Astrocyte (in vitro differentiated cells and primary cell): ENCODE measurements at regions not wholly inside any gene's neighbourhood (a gene's known extent, or its start where the extent isn't known, plus 50 kb on each side); places are given as distances from the start of the nearest gene placed in this dataset.

Experiments used
- CTCF ChIP-seq: IDR thresholded peaks from 2 replicates; pipeline ENCODE4 v1.5.1; 2011; ENCODE audit warnings: low read depth, mild to moderate bottlenecking, inconsistent platforms, low read length, moderate library complexity; ENCODE audit not compliant: insufficient read depth
- EZH2 ChIP-seq: IDR thresholded peaks from 2 replicates; pipeline ENCODE4 v1.6.1; 2012; ENCODE audit warnings: mild to moderate bottlenecking, low read length, inconsistent platforms; ENCODE audit not compliant: insufficient read depth

GRCh38 chr15:61641645-61642044 is 412.5 kb upstream of the RORA start:
- TF ChIP-seq CTCF (no peak), EZH2 (no peak)
